GM12873 (cell line): ENCODE measurements at regions not wholly inside any gene's neighbourhood (a gene's known extent, or its start where the extent isn't known, plus 50 kb on each side); places are given as distances from the start of the nearest gene placed in this dataset.

Experiments used
- TF ChIP-seq, protein P1 (sequence below): IDR thresholded peaks from 2 replicates; pipeline ENCODE4 v1.5.1; 2012; ENCODE audit warnings: low read depth, mild to moderate bottlenecking, moderate library complexity, low read length, control low read depth; ENCODE audit not compliant: insufficient read depth; ENCODE audit errors: missing control alignments

- TF ChIP-seq, protein P1, sequence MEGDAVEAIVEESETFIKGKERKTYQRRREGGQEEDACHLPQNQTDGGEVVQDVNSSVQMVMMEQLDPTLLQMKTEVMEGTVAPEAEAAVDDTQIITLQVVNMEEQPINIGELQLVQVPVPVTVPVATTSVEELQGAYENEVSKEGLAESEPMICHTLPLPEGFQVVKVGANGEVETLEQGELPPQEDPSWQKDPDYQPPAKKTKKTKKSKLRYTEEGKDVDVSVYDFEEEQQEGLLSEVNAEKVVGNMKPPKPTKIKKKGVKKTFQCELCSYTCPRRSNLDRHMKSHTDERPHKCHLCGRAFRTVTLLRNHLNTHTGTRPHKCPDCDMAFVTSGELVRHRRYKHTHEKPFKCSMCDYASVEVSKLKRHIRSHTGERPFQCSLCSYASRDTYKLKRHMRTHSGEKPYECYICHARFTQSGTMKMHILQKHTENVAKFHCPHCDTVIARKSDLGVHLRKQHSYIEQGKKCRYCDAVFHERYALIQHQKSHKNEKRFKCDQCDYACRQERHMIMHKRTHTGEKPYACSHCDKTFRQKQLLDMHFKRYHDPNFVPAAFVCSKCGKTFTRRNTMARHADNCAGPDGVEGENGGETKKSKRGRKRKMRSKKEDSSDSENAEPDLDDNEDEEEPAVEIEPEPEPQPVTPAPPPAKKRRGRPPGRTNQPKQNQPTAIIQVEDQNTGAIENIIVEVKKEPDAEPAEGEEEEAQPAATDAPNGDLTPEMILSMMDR: no peak
Observed at GRCh38 chr1:48048980-48049379, 51.8 kb upstream of the TRABD2B start.

GRCh38 chr1:48048064-48048463 is 50.9 kb upstream of the TRABD2B start:
- TF ChIP-seq, protein P1: no peak

GRCh38 chr1:48047116-48047515 is 49.9 kb upstream of the TRABD2B start:
- TF ChIP-seq, protein P1: no peak
